ENCODE measurements at regions not wholly inside any gene's neighbourhood (a gene's known extent, or its start where the extent isn't known, plus 50 kb on each side); places are given as distances from the start of the nearest gene placed in this dataset.

- TF ChIP-seq, protein P1, sequence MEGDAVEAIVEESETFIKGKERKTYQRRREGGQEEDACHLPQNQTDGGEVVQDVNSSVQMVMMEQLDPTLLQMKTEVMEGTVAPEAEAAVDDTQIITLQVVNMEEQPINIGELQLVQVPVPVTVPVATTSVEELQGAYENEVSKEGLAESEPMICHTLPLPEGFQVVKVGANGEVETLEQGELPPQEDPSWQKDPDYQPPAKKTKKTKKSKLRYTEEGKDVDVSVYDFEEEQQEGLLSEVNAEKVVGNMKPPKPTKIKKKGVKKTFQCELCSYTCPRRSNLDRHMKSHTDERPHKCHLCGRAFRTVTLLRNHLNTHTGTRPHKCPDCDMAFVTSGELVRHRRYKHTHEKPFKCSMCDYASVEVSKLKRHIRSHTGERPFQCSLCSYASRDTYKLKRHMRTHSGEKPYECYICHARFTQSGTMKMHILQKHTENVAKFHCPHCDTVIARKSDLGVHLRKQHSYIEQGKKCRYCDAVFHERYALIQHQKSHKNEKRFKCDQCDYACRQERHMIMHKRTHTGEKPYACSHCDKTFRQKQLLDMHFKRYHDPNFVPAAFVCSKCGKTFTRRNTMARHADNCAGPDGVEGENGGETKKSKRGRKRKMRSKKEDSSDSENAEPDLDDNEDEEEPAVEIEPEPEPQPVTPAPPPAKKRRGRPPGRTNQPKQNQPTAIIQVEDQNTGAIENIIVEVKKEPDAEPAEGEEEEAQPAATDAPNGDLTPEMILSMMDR (IDR thresholded peaks at IDR 0.05) = no peak
- no peak for TF ChIP-seq ZFX (IDR thresholded peaks at IDR 0.05; ENCODE audit: borderline replicate concordance)
Measured at GRCh38 chr6:19086480-19086879, 699.3 kb downstream of the RNF144B start.
